ENCODE measurements at regions not wholly inside any gene's neighbourhood (a gene's known extent, or its start where the extent isn't known, plus 50 kb on each side); places are given as distances from the start of the nearest gene placed in this dataset.

DNA sequence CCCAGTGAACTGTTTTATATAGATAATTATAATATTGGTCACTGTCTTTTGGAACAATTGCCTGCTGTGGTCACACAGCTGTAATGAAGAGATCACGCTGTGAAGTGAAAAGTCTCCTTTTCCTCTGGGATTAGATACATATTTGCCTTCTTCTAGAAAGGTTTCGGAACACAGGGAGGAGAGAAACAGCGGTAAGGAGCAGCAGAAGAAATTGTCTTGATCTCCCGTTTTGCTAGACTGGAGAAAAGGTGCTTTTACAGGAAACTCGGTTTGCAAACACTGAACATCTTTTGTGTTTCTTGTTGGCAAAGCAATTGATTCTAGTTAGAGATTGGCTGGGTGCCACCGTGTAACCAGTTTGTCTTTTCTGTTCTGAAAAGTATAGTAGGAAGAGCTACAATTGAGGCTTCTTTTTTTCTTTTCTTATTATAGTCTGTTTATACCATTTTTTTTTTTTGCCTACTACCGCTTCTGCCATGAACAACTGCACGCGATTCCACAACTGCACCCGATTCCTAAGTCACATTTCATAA lies 404.1 kb upstream of the ID4 start:
- TF ChIP-seq POLR2AphosphoS5 (IDR thresholded peaks at IDR 0.05; ENCODE audit: low read depth, low read length) = no peak
- TF ChIP-seq, protein P1, sequence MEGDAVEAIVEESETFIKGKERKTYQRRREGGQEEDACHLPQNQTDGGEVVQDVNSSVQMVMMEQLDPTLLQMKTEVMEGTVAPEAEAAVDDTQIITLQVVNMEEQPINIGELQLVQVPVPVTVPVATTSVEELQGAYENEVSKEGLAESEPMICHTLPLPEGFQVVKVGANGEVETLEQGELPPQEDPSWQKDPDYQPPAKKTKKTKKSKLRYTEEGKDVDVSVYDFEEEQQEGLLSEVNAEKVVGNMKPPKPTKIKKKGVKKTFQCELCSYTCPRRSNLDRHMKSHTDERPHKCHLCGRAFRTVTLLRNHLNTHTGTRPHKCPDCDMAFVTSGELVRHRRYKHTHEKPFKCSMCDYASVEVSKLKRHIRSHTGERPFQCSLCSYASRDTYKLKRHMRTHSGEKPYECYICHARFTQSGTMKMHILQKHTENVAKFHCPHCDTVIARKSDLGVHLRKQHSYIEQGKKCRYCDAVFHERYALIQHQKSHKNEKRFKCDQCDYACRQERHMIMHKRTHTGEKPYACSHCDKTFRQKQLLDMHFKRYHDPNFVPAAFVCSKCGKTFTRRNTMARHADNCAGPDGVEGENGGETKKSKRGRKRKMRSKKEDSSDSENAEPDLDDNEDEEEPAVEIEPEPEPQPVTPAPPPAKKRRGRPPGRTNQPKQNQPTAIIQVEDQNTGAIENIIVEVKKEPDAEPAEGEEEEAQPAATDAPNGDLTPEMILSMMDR (IDR thresholded peaks at IDR 0.05 in 2 of 3, conservative IDR thresholded peaks at IDR 0.05 in 1 of 3; ENCODE audit: borderline replicate concordance in 1 of 3, insufficient read depth in 1 of 3, low read depth in 2 of 3, low read length in 2 of 3) = no peak
- TF ChIP-seq YY1 (IDR thresholded peaks at IDR 0.05; ENCODE audit: extremely low read depth, insufficient replicate concordance, low read depth, low read length) = no peak
- TF ChIP-seq SIN3A (IDR thresholded peaks at IDR 0.05; ENCODE audit: low read depth) = no peak
- TF ChIP-seq EZH2 (IDR thresholded peaks at IDR 0.05) = no peak
